OCI-LY7 (cell line): ENCODE measurements at regions not wholly inside any gene's neighbourhood (a gene's known extent, or its start where the extent isn't known, plus 50 kb on each side); places are given as distances from the start of the nearest gene placed in this dataset.

Experiments
- BruUV-seq: library from RNA; stranded (reverse); fragments of 400-500 nt; replicated peaks from 2 replicates; lab custom pipeline; 2021; lab: Mats Ljungman, UMichigan
- CTCF ChIA-PET: fragments of 300-600 bp; sonication (Branson Sonifier 250); formaldehyde crosslinking; loops from one replicate; lab custom pipeline; 2022; ENCODE audit warnings: antibody characterized with exemption; ENCODE audit not compliant: unreplicated experiment; lab: Charles Lee
- POLR2A ChIA-PET: fragments of 300-600 bp; sonication (Branson Sonifier 250); formaldehyde crosslinking; loops from one replicate; lab custom pipeline; 2022; ENCODE audit warnings: antibody characterized with exemption; lab: Charles Lee
- DNase-seq: peaks from one replicate; pipeline ENCODE4 v3.0.0-alpha.2; 2015; ENCODE audit warnings: low spot score
- H2AFZ ChIP-seq: fragments of 200-600 bp; sonication (generic), shearing (Covaris generic); 2 replicates; pipeline ENCODE4 v1.6.1; 2014; ENCODE audit warnings: mild to moderate bottlenecking, antibody characterized with exemption, low read length, moderate library complexity
- H3K27ac ChIP-seq: fragments of 200-600 bp; sonication (generic); 2 replicates; pipeline ENCODE4 v1.5.1; 2014; ENCODE audit warnings: mixed run types, low read depth, mild to moderate bottlenecking, moderate library complexity, low read length, inconsistent platforms; ENCODE audit not compliant: poor library complexity, severe bottlenecking
- H3K36me3 ChIP-seq: fragments of 200-600 bp; sonication (generic); 2 replicates; pipeline ENCODE4 v1.6.1; 2014; ENCODE audit warnings: mild to moderate bottlenecking, antibody characterized with exemption, low read length, moderate library complexity, mixed read lengths; ENCODE audit not compliant: insufficient read depth
- H3K4me1 ChIP-seq: fragments of 200-600 bp; sonication (generic); 2 replicates; pipeline ENCODE4 v1.5.1; 2014; ENCODE audit warnings: mild to moderate bottlenecking, low read length; ENCODE audit not compliant: insufficient read depth, poor library complexity, severe bottlenecking
- H3K4me2 ChIP-seq: fragments of 200-600 bp; sonication (generic); 2 replicates; pipeline ENCODE4 v1.6.1; 2014; ENCODE audit warnings: mild to moderate bottlenecking, low read length
- H3K4me3 ChIP-seq: fragments of 200-600 bp; sonication (generic); 2 replicates; pipeline ENCODE4 v1.5.1; 2014; ENCODE audit warnings: mild to moderate bottlenecking, low read depth, low read length; ENCODE audit not compliant: poor library complexity, severe bottlenecking
- H3K79me2 ChIP-seq: fragments of 200-600 bp; sonication (generic); 2 replicates; pipeline ENCODE4 v1.6.1; 2016; ENCODE audit warnings: low read depth, mild to moderate bottlenecking, low read length, moderate library complexity, mixed read lengths; ENCODE audit not compliant: insufficient read depth
- H3K9me2 ChIP-seq: fragments of 200-600 bp; sonication (generic); 2 replicates; pipeline ENCODE4 v1.6.1; 2016; ENCODE audit warnings: mild to moderate bottlenecking, low read length, mixed read lengths; ENCODE audit not compliant: insufficient read depth
- H3K9me3 ChIP-seq: fragments of 200-600 bp; sonication (generic); 2 replicates; pipeline ENCODE4 v1.6.1; 2014; ENCODE audit warnings: mild to moderate bottlenecking, mixed run types, low read length, mixed read lengths
- H4K20me1 ChIP-seq: fragments of 200-600 bp; sonication (generic); 2 replicates; pipeline ENCODE4 v1.6.1; 2014; ENCODE audit warnings: mild to moderate bottlenecking, antibody characterized with exemption, low read length, moderate library complexity, mixed read lengths; ENCODE audit not compliant: insufficient read depth
- CTCF ChIP-seq: fragments of 200-600 bp; sonication (generic); conservative IDR thresholded peaks from 2 replicates; pipeline ENCODE4 v1.5.1; 2014; ENCODE audit warnings: mild to moderate bottlenecking, antibody characterized with exemption, low read length, moderate library complexity, mixed read lengths
- EZH2phosphoT487 ChIP-seq: fragments of 200-600 bp; sonication (generic); IDR thresholded peaks from 2 replicates; pipeline ENCODE4 v1.6.1; 2018; ENCODE audit warnings: low read depth, borderline replicate concordance, mild to moderate bottlenecking, mixed run types, antibody characterized with exemption, low read length, moderate library complexity, mixed read lengths
- intact Hi-C: fragments of 100-400 bp; cut with micrococcal nuclease; formaldehyde crosslinking; loops from one replicate; pipeline ENCODE4 v1.10.0; 2022; ENCODE audit not compliant: unreplicated experiment

DNA sequence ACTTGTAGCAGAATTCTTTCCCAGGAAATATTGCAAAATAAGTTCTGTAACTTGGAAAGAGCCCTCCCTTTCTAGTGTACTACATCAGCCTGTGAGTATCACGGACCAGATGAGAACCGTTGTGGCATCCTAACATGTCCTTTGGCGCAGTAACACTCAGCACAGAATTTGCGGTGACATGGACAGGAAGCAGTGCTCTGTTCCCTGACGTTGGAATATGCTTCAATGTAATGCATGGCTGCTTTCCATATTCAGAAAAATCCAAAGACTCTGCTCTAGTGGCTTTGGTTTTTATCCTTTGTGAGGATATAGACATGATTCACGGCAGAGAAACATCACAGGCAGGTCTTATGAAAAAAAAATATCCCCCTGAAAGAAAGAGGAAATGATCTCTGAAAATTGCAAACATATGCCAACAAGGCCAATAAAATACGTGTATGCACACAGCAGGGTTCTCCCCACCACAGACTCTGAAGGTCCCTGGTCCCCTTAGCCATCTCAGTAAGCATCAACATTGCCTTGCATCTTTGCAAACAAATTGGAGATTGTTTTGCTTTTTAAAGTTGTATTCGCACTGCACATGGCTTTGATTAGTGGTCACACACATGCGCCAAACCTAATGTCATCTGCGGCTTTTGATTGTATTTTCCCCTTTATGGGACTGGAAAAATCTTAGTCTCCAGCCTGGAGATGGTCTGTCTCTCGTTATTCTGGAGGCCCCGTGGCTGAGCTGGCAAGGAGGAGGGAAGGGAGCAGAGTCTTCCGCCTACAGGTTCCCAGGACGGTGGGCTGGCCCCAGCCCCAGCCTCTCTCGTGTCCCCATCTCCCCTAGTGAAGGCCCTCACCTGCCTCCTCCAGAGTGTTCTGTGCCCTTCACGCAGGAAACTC lies 122.9 kb downstream of the COPS8 start:
- TF ChIP-seq CTCF = no peak
- no peak for TF ChIP-seq EZH2phosphoT487
- intact Hi-C loops = no loop called here
- Histone ChIP-seq H3K4me3 (no peak overlapping the region), H3K36me3 (no peaks in the 10 kb centered on the region), H4K20me1 (no peaks in the 10 kb centered on the region), H3K9me2 (no peaks in the 10 kb centered on the region), H3K79me2 (no peaks in the 10 kb centered on the region), H3K9me3 (peaks cover 8% of the 10 kb centered on the region; the same call in 1 of the 2 replicates), H3K27ac (no peak overlapping the region), H2AFZ (no peak overlapping the region), H3K4me1 (no peaks in the 10 kb centered on the region), H3K4me2 (no peak overlapping the region)
- DNase-seq = no peak
- CTCF ChIA-PET = no interaction called here
- no TSS peak for BruUV-seq
- POLR2A ChIA-PET = no interaction called here

DNA sequence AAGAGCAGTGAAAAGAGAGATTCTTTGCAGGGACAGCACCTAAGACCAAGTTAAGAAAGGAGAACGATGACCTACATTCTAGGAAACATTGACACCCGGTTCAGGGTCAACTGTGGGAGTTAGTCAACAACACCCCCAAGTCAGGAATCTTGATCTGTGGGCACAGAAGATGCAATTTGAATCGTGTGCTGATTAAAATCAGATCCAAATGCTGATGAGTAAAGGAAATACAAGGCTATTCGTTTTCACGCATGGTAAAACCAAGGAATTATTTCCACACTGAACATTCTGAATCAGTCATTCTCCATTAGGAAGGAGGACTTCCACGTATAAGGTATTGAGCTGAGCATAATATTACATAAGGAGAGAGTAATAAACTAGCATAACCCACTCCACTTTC lies 124.2 kb downstream of the COPS8 start:
- H3K9me3 ChIP-seq = peaks cover 8% of the 10 kb centered on the region; the same call in 1 of the 2 replicates
- no peaks in the 10 kb centered on the region for H3K36me3 ChIP-seq
- intact Hi-C loops = no loop called here
- ChIA-PET POLR2A (interaction anchor here (1.0 kb wide), 1 partner anchor 9 kb away, joined by 3 read pairs; no protein-coding TSS in a partner anchor), CTCF (interaction anchor here (0.6 kb wide), 1 partner anchor 15 kb away, joined by 4 read pairs; no protein-coding TSS in a partner anchor)
- TF ChIP-seq CTCF = no peak
- no peak for TF ChIP-seq EZH2phosphoT487
- no peak overlapping the region for H3K27ac ChIP-seq
- DNase-seq = no peak
- no peaks in the 10 kb centered on the region for H3K4me1 ChIP-seq
- no TSS peak for BruUV-seq
- no peak overlapping the region for H3K4me3 ChIP-seq
- H2AFZ ChIP-seq = no peak overlapping the region
- no peaks in the 10 kb centered on the region for H3K79me2 ChIP-seq
- no peaks in the 10 kb centered on the region for H3K9me2 ChIP-seq
- no peaks in the 10 kb centered on the region for H4K20me1 ChIP-seq
- no peak overlapping the region for H3K4me2 ChIP-seq

GRCh38 chr2:237210297-237210696 lies 124.6 kb downstream of the COPS8 start:
- no peak overlapping the region for H3K27ac ChIP-seq
- no peak for TF ChIP-seq EZH2phosphoT487
- no peak for TF ChIP-seq CTCF
- intact Hi-C loops = no loop called here
- H3K4me3 ChIP-seq = no peak overlapping the region
- H3K36me3 ChIP-seq = no peaks in the 10 kb centered on the region
- no peak overlapping the region for H3K4me2 ChIP-seq
- no peak for DNase-seq
- no peaks in the 10 kb centered on the region for H3K79me2 ChIP-seq
- H3K9me3 ChIP-seq = peaks cover 8% of the 10 kb centered on the region; the same call in 1 of the 2 replicates
- ChIA-PET CTCF (no interaction called here), POLR2A (interaction anchor here (1.0 kb wide), 1 partner anchor 9 kb away, joined by 3 read pairs; no protein-coding TSS in a partner anchor)
- no peaks in the 10 kb centered on the region for H3K9me2 ChIP-seq
- H3K4me1 ChIP-seq = no peaks in the 10 kb centered on the region
- no peak overlapping the region for H2AFZ ChIP-seq
- no TSS peak for BruUV-seq
- no peaks in the 10 kb centered on the region for H4K20me1 ChIP-seq
